ENCODE measurements at regions not wholly inside any gene's neighbourhood (a gene's known extent, or its start where the extent isn't known, plus 50 kb on each side); places are given as distances from the start of the nearest gene placed in this dataset.

DNA sequence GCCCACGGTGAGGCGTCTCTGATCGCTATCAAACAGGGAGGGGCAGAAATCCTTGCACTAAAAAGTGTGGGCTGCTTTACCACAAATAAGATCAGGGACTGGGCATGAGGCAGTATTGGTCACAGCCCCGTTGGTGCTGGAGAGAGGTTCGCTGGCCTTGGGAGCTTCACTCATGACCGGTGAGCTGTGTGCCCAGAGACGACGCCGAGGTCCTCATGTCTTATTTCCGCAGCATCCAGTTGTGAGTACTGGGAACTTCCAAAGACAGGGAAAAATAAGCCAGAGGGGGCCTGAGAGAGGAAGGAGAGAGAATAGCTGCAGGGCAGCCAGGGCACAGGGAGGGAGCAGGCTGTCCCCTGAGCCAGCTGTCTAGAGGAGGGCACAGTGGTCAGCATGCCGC is 154.2 kb upstream of the PRKCQ start:
- TF ChIP-seq CTCF (IDR thresholded peaks at IDR 0.05; ENCODE audit: control insufficient read depth, insufficient read depth, low read depth, low read length, missing control alignments), result no peak
- DNase-seq (ENCODE audit: low read depth), result no peak

DNA sequence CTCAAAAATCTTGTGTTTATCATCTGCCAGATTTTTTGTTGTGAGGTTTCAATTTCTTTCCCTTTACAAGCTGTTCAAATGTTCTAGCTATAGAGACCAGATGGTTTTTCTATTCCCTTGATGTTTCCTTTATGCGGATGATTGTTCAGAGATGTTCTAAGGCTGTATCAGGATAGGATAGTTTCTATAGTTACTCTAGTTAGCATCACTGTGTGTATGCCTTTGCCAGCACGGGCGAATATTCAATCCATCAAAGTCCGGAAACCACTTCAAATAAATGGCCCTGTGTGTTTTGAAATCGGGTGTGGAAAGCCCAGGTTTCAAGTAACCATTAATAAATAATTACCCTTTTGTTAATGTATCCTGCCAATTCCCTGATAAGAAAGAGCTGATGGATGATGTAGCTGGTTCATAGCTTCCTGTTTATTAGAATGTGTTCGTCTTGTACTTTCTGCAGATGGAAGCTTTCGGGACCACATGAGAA is 149.8 kb upstream of the PRKCQ start:
- TF ChIP-seq CTCF (IDR thresholded peaks at IDR 0.05; ENCODE audit: control insufficient read depth, insufficient read depth, low read depth, low read length, missing control alignments), result no peak
- H3K4me3 ChIP-seq (ENCODE audit: control insufficient read depth, low read depth, low read length), result no peak overlapping the region
- no peak for DNase-seq (ENCODE audit: low read depth)

More for the DNA sequence above, 154.2 kb upstream of the PRKCQ start:
- H3K4me3 ChIP-seq (ENCODE audit: control insufficient read depth, low read depth, low read length), result no peak overlapping the region

GRCh38 chr10:6729071-6729774 is 149.1 kb upstream of the PRKCQ start:
- no peak for TF ChIP-seq CTCF (IDR thresholded peaks at IDR 0.05; ENCODE audit: control insufficient read depth, insufficient read depth, low read depth, low read length, missing control alignments)
- DNase-seq (ENCODE audit: low read depth), result no peak
- H3K4me3 ChIP-seq (ENCODE audit: control insufficient read depth, low read depth, low read length), result no peak overlapping the region

DNA sequence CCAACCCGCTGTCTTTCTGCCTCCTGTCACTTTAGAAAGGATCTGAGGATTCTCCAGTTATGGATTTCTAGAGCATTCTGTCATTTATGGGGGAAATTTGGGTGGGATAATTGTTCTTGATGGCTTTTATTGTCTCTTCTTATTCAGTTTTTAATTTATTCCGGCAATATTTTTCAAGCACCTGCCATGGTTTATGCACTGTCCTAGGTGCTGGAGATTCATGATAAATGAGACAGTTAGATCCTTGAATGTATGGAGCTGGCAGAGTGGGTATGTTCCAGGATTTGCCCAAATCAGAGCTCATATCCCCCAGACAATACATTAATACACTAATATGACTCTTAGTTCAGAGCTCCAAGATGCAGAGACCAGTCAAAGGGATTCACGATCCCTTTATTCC is 146.8 kb upstream of the PRKCQ start:
- H3K4me3 ChIP-seq (ENCODE audit: control insufficient read depth, low read depth, low read length), result no peak overlapping the region
- DNase-seq (ENCODE audit: low read depth), result no peak
- TF ChIP-seq CTCF (IDR thresholded peaks at IDR 0.05; ENCODE audit: control insufficient read depth, insufficient read depth, low read depth, low read length, missing control alignments), result no peak

GRCh38 chr10:6722616-6723004 is 142.5 kb upstream of the PRKCQ start:
- DNase-seq (ENCODE audit: low read depth), result no peak
- no peak overlapping the region for H3K4me3 ChIP-seq (ENCODE audit: control insufficient read depth, low read depth, low read length)

GRCh38 chr10:6721964-6722615 is 142.0 kb upstream of the PRKCQ start:
- H3K4me3 ChIP-seq (ENCODE audit: control insufficient read depth, low read depth, low read length), result no peak overlapping the region
- DNase-seq (ENCODE audit: low read depth), result peak; percentile 90
- no peak for TF ChIP-seq CTCF (IDR thresholded peaks at IDR 0.05; ENCODE audit: control insufficient read depth, insufficient read depth, low read depth, low read length, missing control alignments)

More at GRCh38 chr10:6722616-6723004, 142.5 kb upstream of the PRKCQ start:
- TF ChIP-seq CTCF (IDR thresholded peaks at IDR 0.05; ENCODE audit: control insufficient read depth, insufficient read depth, low read depth, low read length, missing control alignments), result no peak

All from AG09309 (cell line).